ENCODE measurements at regions not wholly inside any gene's neighbourhood (a gene's known extent, or its start where the extent isn't known, plus 50 kb on each side); places are given as distances from the start of the nearest gene placed in this dataset.

- Histone ChIP-seq H3K4me3 (replicated peaks in 1 of 3; ENCODE audit: insufficient read depth in 1 of 3, low read depth in 2 of 3, low read length in 3 of 3) (no peak overlapping the region), H3K79me2 (ENCODE audit: insufficient read depth, low read length) (no peaks in the 10 kb centered on the region), H3K9me3 (ENCODE audit: low read length) (peaks cover 19% of the 10 kb centered on the region), H4K20me1 (ENCODE audit: insufficient read depth, low read length) (no peaks in the 10 kb centered on the region), H3K27me3 (ENCODE audit: control insufficient read depth in 1 of 2, insufficient read depth in 2 of 2, low read length in 2 of 2) (no peaks in the 10 kb centered on the region), H2AFZ (ENCODE audit: low read length) (no peak overlapping the region), H3K27ac (ENCODE audit: extremely low read length, insufficient read depth, low read length) (no peak overlapping the region), H3K36me3 (replicated peaks in 1 of 2; ENCODE audit: control insufficient read depth in 1 of 2, insufficient read depth in 2 of 2, low read length in 2 of 2) (no peaks in the 10 kb centered on the region), H3K4me1 (ENCODE audit: insufficient read depth, low read length) (no peaks in the 10 kb centered on the region), H3K9ac (ENCODE audit: insufficient read depth, low read depth, low read length) (no peak overlapping the region), H3K4me2 (ENCODE audit: low read depth, low read length) (no peak overlapping the region)
- TF ChIP-seq SOX13 (IDR thresholded peaks at IDR 0.05) (no peak), SOX13 (CRISPR knock-in tag; conservative IDR thresholded peaks at IDR 0.05 in 1 of 2, IDR thresholded peaks at IDR 0.05 in 1 of 2) (no peak), EHMT2 (IDR thresholded peaks at IDR 0.05; ENCODE audit: borderline replicate concordance, low read depth, low read length) (no peak), ZNF761 (CRISPR knock-in tag; conservative IDR thresholded peaks at IDR 0.05) (no peak), ZBTB49 (CRISPR knock-in tag; IDR thresholded peaks at IDR 0.05; ENCODE audit: borderline replicate concordance) (no peak), RORA (CRISPR knock-in tag; IDR thresholded peaks at IDR 0.05) (no peak), ZNF431 (CRISPR knock-in tag; IDR thresholded peaks at IDR 0.05; ENCODE audit: borderline replicate concordance, low read depth) (no peak), HCFC1 (IDR thresholded peaks at IDR 0.05; ENCODE audit: low read depth, low read length) (no peak), ZNF335 (CRISPR knock-in tag; IDR thresholded peaks at IDR 0.05) (no peak), SP5 (CRISPR knock-in tag; IDR thresholded peaks at IDR 0.05; ENCODE audit: borderline replicate concordance, low read depth) (no peak)
- FAIRE-seq (no peak), DNase-seq (ENCODE audit: low spot score) (no peak), ATAC-seq (no peak)
- POLR2A ChIA-PET, result no interaction called here
- intact Hi-C loops (cut with micrococcal nuclease; ENCODE audit: unreplicated experiment), result no loop called here
- CTCF ChIA-PET (ENCODE audit: low intra/inter-chr PET ratio, low total read pairs), result no interaction called here
- BruUV-seq (replicated peaks), result no TSS peak
- in situ Hi-C loops (cut with HindIII; ENCODE audit: extremely low pct_ligation_motif_present, low pct_unique_long_range_greater_than_20kb), result no loop called here
Measured at GRCh38 chrX:126985027-126985426, 165.5 kb downstream of the PRR32 start.

Measured in HepG2 (cell line).